Vagina (tissue), 2 donors: ENCODE measurements at regions not wholly inside any gene's neighbourhood (a gene's known extent, or its start where the extent isn't known, plus 50 kb on each side); places are given as distances from the start of the nearest gene placed in this dataset.

Source experiments
- POLR2A ChIP-seq, 2 donors: fragments of 450-650 bp; IDR thresholded peaks; one replicate each; pipeline ENCODE4 v1.6.1; 2017; ENCODE audit warnings: antibody characterized with exemption in 2 of 2, mild to moderate bottlenecking in 2 of 2, moderate library complexity in 2 of 2
- POLR2AphosphoS5 ChIP-seq, 2 donors: sonication (generic); formaldehyde crosslinking; IDR thresholded peaks; one replicate each; pipeline ENCODE4 v1.9.0; 2017; ENCODE audit warnings: antibody characterized with exemption in 2 of 2, mild to moderate bottlenecking in 2 of 2, low read depth in 1 of 2; ENCODE audit not compliant: insufficient read depth in 1 of 2
- TF ChIP-seq, protein P1 (sequence below), 3 experiments: fragments of 450-650 bp in 2 of 3; fragments of 200-600 bp in 1 of 3; sonication (generic) in 1 of 3; IDR thresholded peaks; one replicate each; pipeline ENCODE4 v1.5.1; 2017 to 2019; ENCODE audit warnings: antibody characterized with exemption in 3 of 3, mild to moderate bottlenecking in 2 of 3, moderate library complexity in 2 of 3

DNA sequence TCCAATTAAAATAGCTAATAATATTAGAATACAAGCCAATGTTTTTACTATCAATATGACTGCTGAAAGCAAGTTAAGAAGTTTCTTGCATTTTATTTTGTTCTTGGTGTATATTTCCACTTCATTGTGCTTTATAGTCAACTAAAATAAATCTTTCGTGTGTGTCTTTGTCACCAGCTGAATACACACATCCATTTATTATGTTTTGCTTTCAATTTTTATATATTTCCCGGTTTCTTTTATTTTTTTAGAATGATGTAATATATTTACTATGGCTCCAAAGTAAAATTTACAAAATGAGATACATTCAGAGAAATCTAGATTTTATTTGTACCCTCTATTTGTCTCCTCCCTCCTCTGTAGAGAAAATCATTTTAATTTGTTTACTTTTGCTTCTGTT lies 495.9 kb upstream of the PAPPA start:
- TF ChIP-seq, protein P1, sequence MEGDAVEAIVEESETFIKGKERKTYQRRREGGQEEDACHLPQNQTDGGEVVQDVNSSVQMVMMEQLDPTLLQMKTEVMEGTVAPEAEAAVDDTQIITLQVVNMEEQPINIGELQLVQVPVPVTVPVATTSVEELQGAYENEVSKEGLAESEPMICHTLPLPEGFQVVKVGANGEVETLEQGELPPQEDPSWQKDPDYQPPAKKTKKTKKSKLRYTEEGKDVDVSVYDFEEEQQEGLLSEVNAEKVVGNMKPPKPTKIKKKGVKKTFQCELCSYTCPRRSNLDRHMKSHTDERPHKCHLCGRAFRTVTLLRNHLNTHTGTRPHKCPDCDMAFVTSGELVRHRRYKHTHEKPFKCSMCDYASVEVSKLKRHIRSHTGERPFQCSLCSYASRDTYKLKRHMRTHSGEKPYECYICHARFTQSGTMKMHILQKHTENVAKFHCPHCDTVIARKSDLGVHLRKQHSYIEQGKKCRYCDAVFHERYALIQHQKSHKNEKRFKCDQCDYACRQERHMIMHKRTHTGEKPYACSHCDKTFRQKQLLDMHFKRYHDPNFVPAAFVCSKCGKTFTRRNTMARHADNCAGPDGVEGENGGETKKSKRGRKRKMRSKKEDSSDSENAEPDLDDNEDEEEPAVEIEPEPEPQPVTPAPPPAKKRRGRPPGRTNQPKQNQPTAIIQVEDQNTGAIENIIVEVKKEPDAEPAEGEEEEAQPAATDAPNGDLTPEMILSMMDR (IDR thresholded peaks at IDR 0.05), result no peak
- TF ChIP-seq POLR2AphosphoS5 (IDR thresholded peaks at IDR 0.05; ENCODE audit: insufficient read depth in 1 of 2, low read depth in 1 of 2), result no peak
- no peak for TF ChIP-seq POLR2A (IDR thresholded peaks at IDR 0.05)
